GM13976 (cell line): ENCODE measurements at regions not wholly inside any gene's neighbourhood (a gene's known extent, or its start where the extent isn't known, plus 50 kb on each side); places are given as distances from the start of the nearest gene placed in this dataset.

Experiments used
- DNase-seq: peaks from one replicate; pipeline ENCODE4 v3.0.0; 2012; ENCODE audit warnings: low spot score
- CTCF ChIP-seq: IDR thresholded peaks from 2 replicates; pipeline ENCODE4 v1.5.1; 2012; ENCODE audit warnings: borderline replicate concordance, mild to moderate bottlenecking; ENCODE audit not compliant: insufficient read depth; ENCODE audit errors: extremely low read depth, missing control alignments, control extremely low read depth
- in situ Hi-C: fragments of 300-500 bp; cut with MboI; formaldehyde crosslinking; loops from one replicate; pipeline ENCODE4 v1.12.0; 2022; ENCODE audit warnings: low sequenced_read_pairs, mixed read lengths, inconsistent platforms; ENCODE audit not compliant: unreplicated experiment

GRCh38 chr7:10156972-10157371 lies 816.7 kb upstream of the PHF14 start:
- in situ Hi-C loops, result no loop called here
- TF ChIP-seq CTCF, result no peak
- DNase-seq, result no peak

GRCh38 chr7:10181996-10182395 lies 791.7 kb upstream of the PHF14 start:
- in situ Hi-C loops, result no loop called here
- DNase-seq, result no peak
- no peak for TF ChIP-seq CTCF

GRCh38 chr7:10192074-10192473 lies 781.6 kb upstream of the PHF14 start:
- in situ Hi-C loops, result no loop called here
- no peak for DNase-seq
- TF ChIP-seq CTCF, result no peak

GRCh38 chr7:10205696-10206095 lies 768.0 kb upstream of the PHF14 start:
- DNase-seq, result no peak
- in situ Hi-C loops, result no loop called here
- no peak for TF ChIP-seq CTCF

GRCh38 chr7:10210000-10210399 lies 763.7 kb upstream of the PHF14 start:
- in situ Hi-C loops, result no loop called here
- DNase-seq, result no peak
- TF ChIP-seq CTCF, result no peak

GRCh38 chr7:10211016-10211415 lies 762.7 kb upstream of the PHF14 start:
- no peak for DNase-seq
- in situ Hi-C loops, result no loop called here
- no peak for TF ChIP-seq CTCF

GRCh38 chr7:10211861-10212260 lies 761.8 kb upstream of the PHF14 start:
- in situ Hi-C loops, result no loop called here
- no peak for DNase-seq
- no peak for TF ChIP-seq CTCF
